Nephron progenitor cell (in vitro differentiated cells): ENCODE measurements at regions not wholly inside any gene's neighbourhood (a gene's known extent, or its start where the extent isn't known, plus 50 kb on each side); places are given as distances from the start of the nearest gene placed in this dataset.

ENCODE experiments used
- DNase-seq: peaks from one replicate; pipeline ENCODE4 v3.0.0; 2021
- H3K27ac Mint-ChIP-seq: 2 replicates; pipeline ENCODE4 v1.8.0; 2021; ENCODE audit warnings: mild to moderate bottlenecking, moderate library complexity, mixed read lengths
- H3K27me3 Mint-ChIP-seq: 2 replicates; pipeline ENCODE4 v1.8.0; 2021; ENCODE audit warnings: mild to moderate bottlenecking, low read depth, mixed read lengths; ENCODE audit not compliant: poor library complexity
- H3K36me3 Mint-ChIP-seq: 2 replicates; pipeline ENCODE4 v1.8.0; 2021; ENCODE audit warnings: low read depth, mixed read lengths
- H3K4me1 Mint-ChIP-seq: 2 replicates; pipeline ENCODE4 v1.8.0; 2021; ENCODE audit warnings: mixed read lengths
- H3K4me3 Mint-ChIP-seq: 2 replicates; pipeline ENCODE4 v1.8.0; 2021; ENCODE audit warnings: mild to moderate bottlenecking, moderate library complexity, mixed read lengths
- H3K9me3 Mint-ChIP-seq: 2 replicates; pipeline ENCODE4 v1.8.0; 2021; ENCODE audit warnings: mild to moderate bottlenecking, moderate library complexity, mixed read lengths
- CTCF ChIP-seq: fragments of 200-600 bp; sonication (generic); IDR thresholded peaks from 2 replicates; pipeline ENCODE4 v1.5.0; 2021; ENCODE audit warnings: antibody characterized with exemption

GRCh38 chr21:20760221-20760620, 238.0 kb upstream of the NCAM2 start:
- no peak overlapping the region for H3K4me3 Mint-ChIP-seq
- no peak for TF ChIP-seq CTCF
- no peak for DNase-seq
- H3K4me1 Mint-ChIP-seq: no peaks in the 10 kb centered on the region
- peaks cover 6% of the 10 kb centered on the region for H3K9me3 Mint-ChIP-seq
- H3K36me3 Mint-ChIP-seq: no peaks in the 10 kb centered on the region
- no peaks in the 10 kb centered on the region for H3K27me3 Mint-ChIP-seq
- no peak overlapping the region for H3K27ac Mint-ChIP-seq

GRCh38 chr21:20774737-20775136, 223.5 kb upstream of the NCAM2 start:
- DNase-seq: no peak
- Mint-ChIP-seq H3K9me3 (peaks cover 30% of the 10 kb centered on the region), H3K36me3 (no peaks in the 10 kb centered on the region), H3K4me1 (no peaks in the 10 kb centered on the region), H3K27ac (no peak overlapping the region), H3K4me3 (no peak overlapping the region), H3K27me3 (no peaks in the 10 kb centered on the region)
- TF ChIP-seq CTCF: no peak

- Mint-ChIP-seq H3K27me3 (no peaks in the 10 kb centered on the region), H3K36me3 (no peaks in the 10 kb centered on the region), H3K27ac (no peak overlapping the region), H3K4me1 (no peaks in the 10 kb centered on the region), H3K4me3 (no peak overlapping the region), H3K9me3 (peaks cover 42% of the 10 kb centered on the region)
- no peak for TF ChIP-seq CTCF
- DNase-seq: no peak
Measured at GRCh38 chr21:20779321-20779720, 218.9 kb upstream of the NCAM2 start.

- Mint-ChIP-seq H3K27me3 (no peaks in the 10 kb centered on the region), H3K27ac (no peak overlapping the region), H3K4me3 (no peak overlapping the region), H3K4me1 (no peaks in the 10 kb centered on the region), H3K36me3 (no peaks in the 10 kb centered on the region), H3K9me3 (peaks cover 27% of the 10 kb centered on the region)
- TF ChIP-seq CTCF: no peak
- DNase-seq: no peak
Measured at GRCh38 chr21:20783611-20784010, 214.6 kb upstream of the NCAM2 start.

- TF ChIP-seq CTCF: no peak
- Mint-ChIP-seq H3K27me3 (no peaks in the 10 kb centered on the region), H3K9me3 (no peaks in the 10 kb centered on the region), H3K4me3 (no peak overlapping the region), H3K27ac (no peak overlapping the region), H3K4me1 (peaks cover 5% of the 10 kb centered on the region), H3K36me3 (no peaks in the 10 kb centered on the region)
- DNase-seq: no peak
Measured at GRCh38 chr21:20789729-20790500, 208.3 kb upstream of the NCAM2 start.

- Mint-ChIP-seq H3K27ac (no peak overlapping the region), H3K36me3 (no peaks in the 10 kb centered on the region), H3K9me3 (no peaks in the 10 kb centered on the region), H3K27me3 (peaks cover 3% of the 10 kb centered on the region), H3K4me3 (no peak overlapping the region), H3K4me1 (peaks cover 4% of the 10 kb centered on the region)
- no peak for TF ChIP-seq CTCF
- DNase-seq: no peak
Measured at GRCh38 chr21:20800106-20800505, 198.1 kb upstream of the NCAM2 start.
